HG03060 (cell line): ENCODE measurements at regions not wholly inside any gene's neighbourhood (a gene's known extent, or its start where the extent isn't known, plus 50 kb on each side); places are given as distances from the start of the nearest gene placed in this dataset.
A peak's percentile ranks its signal among the peaks of the same experiment; 100 is the strongest.
"Not testable (repeated sequence)": the region's sequence is repeated elsewhere in the genome, so short reads cannot be mapped to it uniquely, and the experiment has no call there.

Experiments used
- ATAC-seq: cut with Tn5 transposase; IDR thresholded peaks from one replicate; pipeline ENCODE4 v1.9.1; 2021; ENCODE audit warnings: low read depth, moderate number of reproducible peaks; ENCODE audit not compliant: unreplicated experiment

- no peak for ATAC-seq
Observed at GRCh38 chr5:164234321-164234720, 728.9 kb downstream of the MAT2B start.

DNA sequence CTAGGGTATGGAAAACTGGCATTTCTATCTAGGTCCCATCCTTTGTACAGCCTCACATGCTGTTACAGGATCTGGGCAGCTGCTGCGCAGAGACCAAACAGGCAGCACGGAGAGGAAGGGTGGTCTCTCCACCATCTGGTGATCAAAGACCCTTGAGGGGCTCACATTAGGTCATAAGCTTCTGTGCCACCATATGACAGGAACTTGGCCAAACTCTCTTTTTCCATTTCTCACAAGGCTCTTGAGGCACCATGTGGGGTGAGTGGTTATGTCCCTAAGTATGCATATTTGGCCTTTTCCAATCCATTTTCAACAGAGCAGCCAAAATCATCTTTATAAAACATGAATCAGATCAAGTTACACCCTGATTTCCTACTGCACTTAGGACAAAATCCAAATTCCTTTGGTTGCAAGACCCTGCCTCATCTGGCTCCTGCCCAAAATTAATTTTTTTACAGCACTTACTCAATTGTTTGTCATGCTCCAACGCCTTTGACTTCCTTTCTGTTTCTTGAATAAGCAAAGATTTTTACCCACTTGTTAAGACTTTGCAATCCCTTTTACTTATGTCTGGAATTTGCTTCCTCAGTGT lies 730.0 kb downstream of the MAT2B start:
- no peak for ATAC-seq

- no peak for ATAC-seq
Observed at GRCh38 chr5:164237486-164237885, 732.1 kb downstream of the MAT2B start.

- ATAC-seq = not testable (repeated sequence)
Observed at GRCh38 chr5:164251781-164252180, 746.4 kb downstream of the MAT2B start.

GRCh38 chr5:164253764-164254163 lies 748.3 kb downstream of the MAT2B start:
- ATAC-seq = no peak

DNA sequence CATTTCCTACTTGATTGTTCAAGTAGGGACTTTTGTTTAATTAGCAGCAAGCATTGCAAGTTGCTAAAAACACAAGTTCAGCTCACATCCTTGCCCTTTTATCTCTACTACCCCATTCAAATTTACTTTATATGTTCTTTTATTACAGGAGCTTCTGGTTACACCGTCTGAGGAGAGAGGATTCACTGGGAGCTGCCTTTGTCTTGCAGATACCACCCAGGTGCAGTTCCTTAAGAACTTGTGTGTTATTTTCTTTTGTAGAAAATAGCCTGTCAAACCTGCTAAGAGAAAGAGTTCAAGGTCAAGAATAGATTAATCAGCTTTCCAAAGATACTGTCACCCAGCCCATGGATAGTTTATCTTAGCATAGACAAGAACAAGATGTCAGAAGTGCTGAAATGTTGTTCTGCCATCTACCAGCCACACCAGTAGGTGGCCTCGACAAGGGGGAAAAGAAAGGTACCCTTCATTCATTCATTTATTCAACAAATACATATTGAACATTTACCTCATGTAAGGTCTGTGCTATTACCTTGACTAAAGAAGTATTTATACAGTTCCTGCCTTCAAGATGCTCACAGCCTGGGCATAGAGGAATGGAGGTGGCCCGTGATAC lies 750.3 kb downstream of the MAT2B start:
- ATAC-seq = no peak

DNA sequence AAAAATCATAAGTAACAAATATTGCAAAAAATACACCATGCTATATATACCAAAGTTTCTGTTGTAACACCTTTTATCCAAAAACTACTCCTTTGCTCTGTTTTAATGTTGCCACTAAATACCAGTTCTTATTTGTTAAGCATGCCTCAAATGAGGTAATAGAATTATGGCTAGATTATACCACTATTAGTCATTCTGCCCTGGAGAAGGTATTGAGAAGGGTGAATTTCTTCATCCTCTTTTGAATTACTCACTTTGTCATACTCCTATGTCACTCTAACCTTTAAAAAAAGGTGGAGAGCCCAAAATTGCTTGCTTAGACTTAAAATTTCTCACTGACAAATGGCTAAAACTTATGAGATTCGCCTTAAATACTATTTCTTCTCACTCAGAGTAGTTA lies 750.9 kb downstream of the MAT2B start:
- no peak for ATAC-seq

- ATAC-seq = no peak
Observed at GRCh38 chr5:164256954-164257353, 751.5 kb downstream of the MAT2B start.

GRCh38 chr5:164265566-164265965 lies 760.1 kb downstream of the MAT2B start:
- ATAC-seq = no peak

DNA sequence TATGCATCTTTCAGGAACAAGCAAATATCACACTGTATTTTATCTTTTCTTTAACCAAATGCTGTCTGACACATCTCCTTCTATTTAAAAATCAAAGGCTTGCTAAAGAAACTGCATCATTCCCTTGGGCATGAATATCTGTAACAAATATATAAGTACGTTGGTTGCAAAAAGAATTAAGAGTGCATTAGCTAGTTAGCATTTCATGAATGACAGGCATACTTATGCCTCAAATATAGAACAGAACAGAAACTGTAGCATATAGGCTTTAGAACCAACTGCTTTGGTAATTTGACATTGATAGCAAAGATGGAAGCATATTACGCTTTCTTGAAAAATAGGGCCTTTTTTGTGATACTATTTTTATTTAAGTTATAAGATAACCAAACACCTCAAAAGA lies 761.2 kb downstream of the MAT2B start:
- ATAC-seq = no peak

DNA sequence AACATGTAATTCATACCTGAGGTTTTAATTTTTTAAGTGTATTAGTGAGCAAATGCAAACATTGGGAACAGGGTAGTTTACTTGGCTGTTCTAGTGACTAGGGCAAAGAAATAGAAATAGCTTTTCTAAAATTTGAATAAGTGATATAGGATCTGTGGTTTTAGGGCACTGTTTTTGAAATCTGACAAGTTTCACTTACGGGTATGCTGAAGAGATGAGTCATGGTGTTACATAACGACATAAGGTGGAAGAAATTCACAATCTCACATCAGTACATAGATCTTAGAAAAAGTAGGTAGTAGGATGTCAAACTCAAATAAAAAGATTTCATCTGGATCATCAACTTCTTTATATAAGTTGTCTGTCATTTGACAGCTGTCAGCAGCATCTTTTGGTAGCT lies 772.3 kb downstream of the MAT2B start:
- ATAC-seq = peak; percentile 58

- ATAC-seq = no peak
Observed at GRCh38 chr5:164289526-164289925, 784.1 kb downstream of the MAT2B start.

DNA sequence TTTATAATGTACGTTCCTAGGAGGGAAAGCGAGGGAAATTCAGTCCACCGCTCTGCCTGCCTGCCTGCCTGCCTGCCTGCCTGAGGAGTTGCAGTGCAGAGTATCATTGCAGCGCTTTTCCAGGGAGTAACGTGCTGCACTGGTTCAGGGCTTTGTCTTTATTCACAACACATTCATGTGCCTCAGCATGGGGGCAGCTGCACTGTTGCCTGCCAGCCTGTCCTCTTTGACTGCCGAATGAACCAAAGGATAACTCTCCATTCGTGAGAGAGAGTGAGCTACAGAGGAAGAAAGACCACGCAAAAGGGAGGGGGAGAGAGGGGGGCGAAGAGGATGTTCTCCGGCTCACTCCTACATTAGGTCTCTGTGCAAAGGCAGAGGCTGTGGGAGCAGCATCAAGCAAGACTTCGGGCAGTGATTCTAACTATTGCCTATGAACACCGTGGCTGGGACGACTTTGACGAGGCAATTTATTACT lies 791.2 kb downstream of the MAT2B start:
- ATAC-seq = no peak

DNA sequence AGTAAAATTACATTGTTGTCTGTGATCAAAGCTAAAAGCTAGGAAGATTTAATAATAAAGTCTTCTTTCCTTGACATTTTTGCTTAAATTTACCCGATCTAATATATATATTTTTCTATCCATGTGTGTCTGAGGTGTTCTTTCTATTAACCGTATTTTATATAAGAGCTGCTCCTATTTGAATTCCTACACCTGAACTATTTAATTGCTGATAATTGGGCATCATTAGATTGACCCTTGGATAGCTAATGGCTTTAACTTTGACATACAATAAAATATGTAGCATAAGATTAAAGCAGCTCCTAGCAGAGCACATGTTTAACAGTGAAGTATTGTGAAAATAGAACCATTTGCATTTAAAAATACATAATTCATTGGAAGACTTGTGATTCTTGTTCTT lies 792.7 kb downstream of the MAT2B start:
- no peak for ATAC-seq

DNA sequence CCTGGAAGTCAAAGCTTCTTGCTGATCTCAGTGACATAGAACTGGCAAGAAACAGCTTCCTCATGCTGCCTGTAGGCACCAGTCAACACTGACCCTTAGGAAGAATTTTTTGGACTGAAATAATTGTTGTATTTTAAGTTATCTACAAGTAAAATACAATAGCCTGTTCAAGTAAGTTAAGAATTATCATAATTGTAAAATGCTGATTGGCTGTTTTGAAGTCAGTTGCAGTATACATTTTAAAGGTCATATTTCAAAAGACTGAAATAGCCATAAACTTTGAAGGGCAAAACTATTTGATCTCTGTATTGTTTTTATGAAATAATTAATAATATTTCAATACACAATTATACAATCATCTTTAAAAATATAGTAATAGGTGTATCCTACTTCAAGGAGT lies 794.9 kb downstream of the MAT2B start:
- no peak for ATAC-seq

DNA sequence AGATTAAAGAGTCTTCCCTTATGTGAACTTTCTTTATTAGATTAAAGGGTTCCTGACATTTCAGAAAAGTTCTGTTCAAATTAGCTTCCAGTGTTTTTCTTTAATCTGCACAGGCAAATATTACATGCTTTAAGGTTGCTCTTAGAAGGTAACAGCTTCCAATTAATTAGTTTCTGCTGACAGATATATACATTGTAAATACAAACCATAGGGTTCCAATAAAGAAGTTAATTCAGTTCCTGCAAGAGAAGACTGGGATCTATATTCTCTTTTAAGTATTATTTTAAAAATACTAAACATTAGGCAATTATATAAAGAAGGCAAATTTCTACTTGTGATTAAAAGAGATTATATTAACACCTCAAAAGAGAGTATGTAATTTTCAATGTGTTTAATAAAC lies 795.7 kb downstream of the MAT2B start:
- no peak for ATAC-seq

GRCh38 chr5:164301708-164302107 lies 796.3 kb downstream of the MAT2B start:
- no peak for ATAC-seq

- ATAC-seq = no peak
Observed at GRCh38 chr5:164302533-164303235, 797.3 kb downstream of the MAT2B start.

- ATAC-seq = no peak
Observed at GRCh38 chr5:164303646-164304215, 798.3 kb downstream of the MAT2B start.

- no peak for ATAC-seq
Observed at GRCh38 chr5:164306662-164307061, 801.2 kb downstream of the MAT2B start.

GRCh38 chr5:164312801-164313200 lies 807.4 kb downstream of the MAT2B start:
- ATAC-seq = no peak

DNA sequence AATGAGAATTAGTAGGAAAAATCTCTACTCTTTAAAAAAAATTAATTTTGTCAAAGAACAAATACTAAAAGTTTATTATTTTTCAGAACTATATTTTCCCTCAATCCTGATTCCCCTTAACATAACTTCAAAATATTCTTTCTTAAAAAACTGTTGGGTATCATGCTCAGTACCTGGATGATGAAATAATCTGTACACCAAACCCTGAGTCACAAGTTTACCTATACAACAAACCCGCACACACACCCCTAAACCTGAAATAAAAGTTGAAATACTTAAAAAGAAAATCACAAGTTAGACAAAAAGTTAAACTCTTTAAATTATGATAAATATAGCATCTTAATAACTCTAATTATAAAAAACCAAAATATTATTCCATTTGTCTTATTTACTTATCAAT lies 812.3 kb downstream of the MAT2B start:
- ATAC-seq = no peak
